A673 (cell line): ENCODE measurements at regions not wholly inside any gene's neighbourhood (a gene's known extent, or its start where the extent isn't known, plus 50 kb on each side); places are given as distances from the start of the nearest gene placed in this dataset.

Experiments used
- EZH2 ChIP-seq: fragments of 200-600 bp; sonication (generic); IDR thresholded peaks from 2 replicates; pipeline ENCODE4 v1.6.1; 2017; ENCODE audit warnings: borderline replicate concordance, low read depth, mild to moderate bottlenecking, mixed read lengths, antibody characterized with exemption, low read length; ENCODE audit not compliant: poor library complexity, severe bottlenecking
- TF ChIP-seq, protein P1 (sequence below): fragments of 300-800, 200-600 bp; sonication (generic); conservative IDR thresholded peaks from 2 replicates; pipeline ENCODE4 v1.5.1; 2017; ENCODE audit warnings: low read depth, mild to moderate bottlenecking, antibody characterized with exemption, low read length, moderate library complexity, mixed read lengths

DNA sequence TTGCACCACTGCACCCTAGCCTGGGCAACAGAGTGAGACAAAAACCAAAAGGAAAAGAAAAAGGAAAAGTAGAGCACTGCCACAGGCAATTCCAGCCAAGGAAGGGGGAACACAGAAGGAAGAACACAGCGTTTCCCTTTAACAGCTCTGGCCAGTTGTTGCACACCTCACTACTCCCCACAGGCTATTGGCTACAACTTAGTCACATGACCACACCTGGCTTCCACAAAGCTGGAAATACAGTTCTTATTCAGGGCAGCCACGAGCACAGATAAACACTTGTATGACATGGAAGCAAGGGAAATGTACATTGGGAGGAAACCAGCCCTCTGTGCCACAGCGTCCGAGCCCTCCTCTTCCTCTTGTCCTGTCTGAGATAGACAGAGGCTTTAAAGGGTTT, 249.0 kb upstream of the JARID2 start:
- TF ChIP-seq, protein P1, sequence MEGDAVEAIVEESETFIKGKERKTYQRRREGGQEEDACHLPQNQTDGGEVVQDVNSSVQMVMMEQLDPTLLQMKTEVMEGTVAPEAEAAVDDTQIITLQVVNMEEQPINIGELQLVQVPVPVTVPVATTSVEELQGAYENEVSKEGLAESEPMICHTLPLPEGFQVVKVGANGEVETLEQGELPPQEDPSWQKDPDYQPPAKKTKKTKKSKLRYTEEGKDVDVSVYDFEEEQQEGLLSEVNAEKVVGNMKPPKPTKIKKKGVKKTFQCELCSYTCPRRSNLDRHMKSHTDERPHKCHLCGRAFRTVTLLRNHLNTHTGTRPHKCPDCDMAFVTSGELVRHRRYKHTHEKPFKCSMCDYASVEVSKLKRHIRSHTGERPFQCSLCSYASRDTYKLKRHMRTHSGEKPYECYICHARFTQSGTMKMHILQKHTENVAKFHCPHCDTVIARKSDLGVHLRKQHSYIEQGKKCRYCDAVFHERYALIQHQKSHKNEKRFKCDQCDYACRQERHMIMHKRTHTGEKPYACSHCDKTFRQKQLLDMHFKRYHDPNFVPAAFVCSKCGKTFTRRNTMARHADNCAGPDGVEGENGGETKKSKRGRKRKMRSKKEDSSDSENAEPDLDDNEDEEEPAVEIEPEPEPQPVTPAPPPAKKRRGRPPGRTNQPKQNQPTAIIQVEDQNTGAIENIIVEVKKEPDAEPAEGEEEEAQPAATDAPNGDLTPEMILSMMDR: no peak
- no peak for TF ChIP-seq EZH2
